HG02970 (cell line): ENCODE measurements at regions not wholly inside any gene's neighbourhood (a gene's known extent, or its start where the extent isn't known, plus 50 kb on each side); places are given as distances from the start of the nearest gene placed in this dataset.

Experiments
- ATAC-seq: cut with Tn5 transposase; IDR thresholded peaks from one replicate; pipeline ENCODE4 v1.9.1; 2021; ENCODE audit warnings: mild to moderate bottlenecking, moderate library complexity, moderate number of reproducible peaks; ENCODE audit not compliant: unreplicated experiment, low FRiP score

DNA sequence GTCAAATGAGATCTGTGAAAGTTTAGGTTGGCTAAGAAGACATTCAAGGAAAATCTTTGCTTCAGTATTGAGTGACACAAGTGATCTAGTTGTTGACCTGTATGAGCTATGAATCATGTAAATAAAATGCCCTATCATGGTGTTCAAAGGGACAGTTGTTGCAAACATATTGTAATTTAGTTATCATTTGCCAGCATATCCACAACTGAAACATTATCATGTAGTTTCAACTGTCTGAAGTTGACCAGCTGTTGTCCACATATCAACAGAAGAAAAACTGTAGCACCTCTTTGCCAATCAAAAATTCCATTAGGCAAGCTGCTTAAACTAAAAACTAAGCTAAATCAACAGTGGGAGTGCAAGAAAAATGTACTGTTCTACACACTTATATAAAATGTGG, 527.1 kb upstream of the NRXN1 start:
- no peak for ATAC-seq

DNA sequence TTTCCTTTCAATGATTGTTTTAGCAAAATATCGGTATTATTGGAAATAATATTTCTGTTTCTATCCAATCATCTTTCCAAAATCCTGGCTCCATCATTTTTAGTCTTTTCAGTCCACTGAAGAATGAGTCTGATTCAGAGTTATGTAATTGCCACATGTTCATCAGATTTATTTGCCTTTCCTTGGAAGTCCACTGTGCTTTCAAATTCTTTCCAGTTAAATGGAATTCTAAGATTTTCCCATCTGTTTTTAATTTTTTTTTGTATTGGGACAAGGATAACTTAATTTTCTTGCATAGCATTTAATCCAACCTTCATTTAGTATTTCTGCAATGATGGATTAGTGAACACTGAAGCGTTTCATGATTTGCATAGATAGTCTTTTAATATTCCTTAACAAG, 521.5 kb upstream of the NRXN1 start:
- ATAC-seq = no peak

DNA sequence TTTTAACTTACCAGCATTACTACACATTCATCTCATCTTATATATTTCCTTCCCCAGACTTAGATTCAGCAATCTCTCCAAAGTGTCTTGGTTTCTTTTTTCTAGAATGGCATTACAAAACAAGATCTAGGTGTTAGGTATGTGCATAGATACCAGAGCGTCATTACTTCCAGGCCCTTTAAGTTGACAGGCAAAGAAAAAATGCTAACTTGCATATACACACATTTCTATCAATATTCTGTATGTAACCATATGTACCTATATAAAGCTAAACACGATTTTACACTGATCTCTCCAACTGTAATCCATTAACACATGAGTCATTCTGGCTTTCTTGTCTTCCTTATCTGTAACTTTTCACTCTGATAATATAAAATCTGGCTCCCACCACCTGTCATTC, 503.8 kb upstream of the NRXN1 start:
- ATAC-seq = no peak

DNA sequence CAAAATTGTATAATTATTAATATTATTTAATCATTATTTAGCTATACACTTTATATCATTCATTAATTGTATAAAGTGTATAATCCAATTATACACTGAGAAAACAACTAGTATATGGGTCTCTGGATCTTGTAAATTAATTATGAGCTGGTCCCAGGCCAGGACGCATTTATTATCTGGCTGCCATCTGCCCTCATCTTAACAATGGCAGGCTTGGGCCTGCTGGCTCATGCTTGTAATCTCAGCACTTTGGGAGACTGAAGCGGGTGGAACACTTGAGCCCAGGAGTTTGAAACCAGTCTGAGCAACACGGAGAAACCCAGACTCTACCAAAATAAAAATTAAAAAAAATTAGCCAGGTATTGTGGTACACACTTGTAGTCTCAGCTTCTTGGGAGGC, 502.2 kb upstream of the NRXN1 start:
- no peak for ATAC-seq

DNA sequence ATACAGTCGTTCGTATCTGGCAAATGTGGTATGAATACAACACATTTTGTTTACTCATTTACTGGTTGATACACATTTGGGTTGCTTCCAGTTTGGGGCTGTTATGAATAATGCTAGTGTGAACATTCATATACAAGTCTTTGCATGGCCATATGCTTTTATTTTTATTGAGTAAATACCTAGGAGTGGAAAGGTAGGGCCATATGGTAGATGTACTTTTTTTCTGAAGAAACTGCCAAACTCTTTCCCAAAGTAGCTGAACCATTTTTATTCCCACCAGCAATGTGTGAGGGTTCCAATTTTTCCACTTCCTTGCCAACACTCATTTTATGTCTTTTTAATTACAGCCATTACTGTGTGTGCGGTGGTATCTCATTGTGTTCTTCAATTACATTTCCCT, 496.2 kb upstream of the NRXN1 start:
- ATAC-seq = no peak

DNA sequence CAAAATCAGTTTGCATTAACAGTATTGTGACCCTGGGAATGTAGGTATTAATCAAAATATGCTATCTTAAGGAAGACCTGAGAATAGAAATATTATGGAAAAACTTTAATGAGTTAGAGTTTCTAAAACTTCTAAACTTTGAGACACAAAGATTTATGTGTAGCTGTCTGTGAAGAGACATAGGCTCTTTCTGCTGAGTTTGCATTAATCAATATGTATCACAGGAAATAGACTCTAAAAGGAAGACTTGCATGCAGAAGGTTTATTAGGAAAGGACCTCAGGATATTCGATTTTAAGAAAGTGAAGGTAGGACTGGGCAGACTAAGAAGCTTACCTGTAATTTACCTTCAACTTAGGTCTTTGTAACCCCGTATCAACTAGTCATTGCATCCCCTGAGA, 494.8 kb upstream of the NRXN1 start:
- no peak for ATAC-seq

DNA sequence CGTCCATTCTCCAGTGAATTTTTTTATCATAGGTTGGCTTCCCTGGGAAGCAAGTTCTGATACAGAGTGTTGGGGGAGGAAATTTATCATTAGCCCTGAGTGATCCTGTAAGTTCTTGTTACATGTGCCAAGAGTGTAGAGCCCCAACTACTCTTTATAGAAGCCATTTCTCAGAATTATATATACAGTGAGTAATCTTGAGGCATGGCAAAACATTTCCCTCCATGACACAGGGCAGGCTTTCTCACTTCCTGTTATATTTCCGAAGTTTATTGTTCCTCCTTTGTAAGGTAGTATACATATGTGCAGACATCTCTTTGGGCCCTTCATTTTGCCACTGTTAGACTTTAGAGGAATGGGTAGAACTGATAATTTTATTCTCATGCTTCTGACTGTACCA, 484.7 kb upstream of the NRXN1 start:
- no peak for ATAC-seq

DNA sequence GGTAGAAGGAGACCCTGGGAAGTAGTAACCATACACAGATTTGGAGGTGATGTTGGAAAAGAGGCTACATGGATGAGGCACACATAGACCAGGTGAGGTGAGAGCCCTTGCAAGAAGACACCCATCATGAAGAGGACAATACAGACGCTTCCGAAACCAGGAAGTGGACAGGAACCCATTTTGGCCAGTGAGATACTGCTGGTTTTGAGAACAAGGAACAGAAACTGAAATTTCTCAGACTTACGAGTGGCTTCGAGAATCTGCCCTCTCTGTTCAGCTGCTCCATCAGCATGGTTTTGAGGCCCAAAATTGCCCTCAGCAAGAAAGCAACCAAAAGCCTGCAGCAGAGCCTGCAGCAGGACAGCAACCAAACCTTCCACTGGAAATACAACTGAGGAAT, 479.1 kb upstream of the NRXN1 start:
- no peak for ATAC-seq

DNA sequence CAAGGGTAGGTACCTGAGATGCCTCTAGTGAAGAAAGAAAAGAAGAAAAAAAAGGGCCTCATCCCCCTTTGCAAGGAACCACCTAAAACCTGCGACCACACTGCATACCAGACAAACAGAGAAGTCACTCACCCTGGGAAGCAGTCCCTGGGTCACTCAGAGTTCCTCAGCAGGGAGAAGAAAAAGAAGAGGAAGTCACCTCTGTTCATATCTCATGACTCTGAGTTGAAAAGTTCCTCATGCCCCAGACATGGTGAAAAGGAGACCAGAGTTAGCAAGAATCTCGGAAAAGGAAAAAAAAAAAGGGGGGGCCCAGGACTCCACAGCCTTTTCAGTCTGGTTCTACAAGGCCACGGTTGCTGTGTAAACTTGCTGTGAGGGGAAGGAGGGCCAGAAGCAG, 478.4 kb upstream of the NRXN1 start:
- ATAC-seq = no peak

DNA sequence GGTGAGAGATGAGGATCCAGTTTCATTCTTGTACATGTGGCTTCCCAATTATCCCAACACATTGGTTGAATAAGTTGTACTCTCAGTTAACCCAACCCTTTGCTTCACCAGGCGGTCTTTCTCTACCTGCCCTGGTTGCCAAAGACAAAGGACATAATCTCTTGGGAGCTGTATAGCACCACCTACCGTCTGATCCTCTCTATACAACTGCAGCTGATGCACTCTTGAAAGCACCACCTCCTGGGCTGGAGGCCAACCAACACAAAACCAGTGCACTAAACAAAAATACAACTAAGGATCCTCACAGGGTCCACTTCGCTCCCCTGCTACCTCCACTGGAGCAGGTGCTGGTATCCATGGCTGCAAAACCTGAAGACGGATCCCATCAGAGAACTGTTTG, 473.6 kb upstream of the NRXN1 start:
- ATAC-seq = no peak

DNA sequence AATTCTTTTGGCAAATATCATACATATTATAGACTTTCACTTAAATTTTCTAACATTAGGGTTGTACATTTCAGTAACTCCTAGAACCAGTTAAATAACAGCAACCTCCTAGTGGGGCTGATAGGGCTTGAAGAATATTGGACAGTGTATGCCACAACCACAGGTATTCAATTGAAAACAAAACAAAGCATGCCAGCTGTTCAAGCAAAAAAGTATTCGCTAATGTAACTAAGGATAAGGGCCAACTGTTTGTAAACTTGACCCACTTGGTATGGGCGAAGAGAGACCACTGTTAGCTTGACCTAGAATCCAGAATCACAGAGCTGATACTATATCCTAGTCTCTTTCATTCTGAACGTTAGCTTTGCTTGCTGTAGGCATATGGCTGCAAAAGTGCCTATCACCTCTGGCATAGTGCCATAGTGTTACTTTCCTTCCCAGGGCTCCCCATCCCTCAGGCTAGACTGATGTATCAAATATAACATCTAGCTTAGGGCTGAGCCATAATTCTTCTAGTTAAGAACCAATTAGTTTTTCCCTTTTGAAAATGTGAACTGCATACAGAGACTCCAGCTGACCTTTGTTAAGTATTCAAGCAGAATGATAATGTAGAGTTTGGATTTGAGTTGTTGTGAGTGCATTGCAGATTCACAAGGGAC, 458.8 kb upstream of the NRXN1 start:
- no peak for ATAC-seq

DNA sequence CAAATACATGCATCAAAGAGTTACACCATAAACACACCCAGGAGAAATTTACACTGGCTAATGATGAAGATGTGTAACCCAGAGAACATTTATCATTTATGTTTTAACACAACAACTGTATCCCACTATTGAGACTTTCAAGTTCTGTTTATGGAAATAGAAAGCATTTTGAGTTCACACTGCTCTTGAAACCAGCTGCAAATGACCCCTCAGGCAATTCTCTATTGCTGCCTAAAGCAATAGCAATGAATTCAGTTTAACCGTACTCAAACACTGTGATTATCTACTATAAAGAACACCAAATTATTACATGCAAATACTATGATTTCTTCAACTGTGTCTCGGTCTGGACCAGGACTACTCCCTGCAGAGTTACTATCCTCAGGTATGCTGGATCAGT, 452.7 kb upstream of the NRXN1 start:
- no peak for ATAC-seq

DNA sequence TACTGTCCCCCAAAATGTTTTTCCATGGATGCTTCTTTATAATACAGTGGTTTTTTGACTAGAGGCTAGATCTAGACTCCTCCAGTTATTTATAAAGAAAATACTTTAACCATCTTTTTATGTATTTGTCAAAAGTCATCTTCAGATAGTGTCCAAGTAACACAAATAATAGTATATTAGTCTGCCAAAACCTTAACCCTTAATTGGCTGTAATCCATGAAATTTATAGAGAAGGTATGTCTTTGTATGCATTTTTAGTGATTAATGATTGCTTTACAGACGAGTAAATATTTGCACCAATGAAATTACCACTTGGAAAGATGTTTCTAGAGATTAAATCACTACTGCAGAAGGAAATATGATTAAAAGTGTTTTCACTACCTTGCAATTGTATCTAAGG, 451.8 kb upstream of the NRXN1 start:
- no peak for ATAC-seq

DNA sequence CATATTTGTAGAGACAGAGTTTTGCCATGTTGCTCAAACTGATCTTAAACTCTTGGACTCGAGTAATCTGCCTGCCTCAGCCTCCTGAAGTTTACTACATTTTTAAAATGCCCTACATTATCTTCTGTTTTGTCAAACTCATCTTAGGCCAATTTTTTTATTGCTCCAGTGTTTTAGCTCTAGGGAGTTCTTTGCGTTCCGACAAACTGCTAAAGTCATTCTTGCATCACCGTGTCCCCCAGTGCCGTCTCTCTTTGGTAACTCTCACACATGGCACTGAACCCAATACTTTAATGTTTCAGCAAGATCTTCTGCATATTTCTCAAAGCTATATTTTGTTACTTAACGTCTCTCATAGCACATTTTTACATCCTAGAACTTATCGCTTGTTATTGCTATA, 440.9 kb upstream of the NRXN1 start:
- ATAC-seq = no peak

DNA sequence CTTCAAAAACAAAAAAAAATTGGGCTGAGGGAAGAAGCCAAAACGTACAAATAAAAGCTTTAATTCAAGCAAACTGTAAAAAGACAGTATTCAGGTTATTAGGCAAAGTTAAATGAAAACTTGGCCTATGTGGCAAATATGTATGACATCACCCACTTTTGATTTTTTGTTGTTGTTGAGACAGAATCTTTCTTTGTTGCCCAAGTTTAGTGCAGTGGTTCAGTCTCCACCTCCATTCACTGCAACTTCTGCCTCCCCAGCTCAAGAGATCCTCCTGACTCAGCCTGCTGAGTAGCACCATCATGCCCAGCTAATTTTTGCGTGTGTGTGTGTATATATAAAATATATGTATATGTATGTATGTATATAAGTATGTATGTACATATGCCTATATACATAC, 440.4 kb upstream of the NRXN1 start:
- ATAC-seq = no peak

DNA sequence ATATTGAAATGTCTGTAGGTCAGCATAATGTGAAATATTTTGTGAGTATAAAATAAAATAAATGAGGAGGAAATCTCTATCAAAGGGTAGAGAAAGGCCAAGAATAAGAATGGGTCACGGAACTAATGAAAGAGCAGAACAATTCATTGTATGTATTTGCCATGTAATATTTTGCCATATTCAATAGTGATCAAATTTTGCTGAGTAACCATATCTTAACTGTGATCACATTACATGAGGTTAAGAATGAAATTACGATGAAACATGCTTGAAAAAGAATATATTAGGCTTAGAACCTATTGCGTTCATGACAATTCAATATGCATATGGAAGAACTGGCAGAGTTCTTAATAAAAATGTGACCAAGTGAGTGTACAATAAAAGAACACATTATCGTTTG, 437.2 kb upstream of the NRXN1 start:
- no peak for ATAC-seq

DNA sequence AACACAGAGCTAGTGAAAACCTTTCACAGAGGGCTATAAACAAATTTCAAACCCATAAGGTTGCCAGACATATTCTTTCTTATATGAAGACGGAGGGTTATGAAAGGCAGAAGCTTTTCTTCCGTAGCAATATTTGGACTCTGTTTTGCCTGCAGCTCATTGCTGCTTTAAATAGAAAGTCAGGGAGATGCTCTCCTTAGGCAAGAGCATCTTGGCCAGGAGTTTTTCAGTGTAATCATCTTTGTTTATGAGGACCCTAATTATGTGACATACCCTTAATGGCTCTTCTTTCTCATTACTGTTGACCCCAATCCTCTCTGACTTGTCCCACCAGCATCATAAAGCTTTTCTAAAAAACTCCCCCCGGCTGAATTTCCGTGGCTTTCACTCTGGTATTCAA, 433.4 kb upstream of the NRXN1 start:
- ATAC-seq = no peak

DNA sequence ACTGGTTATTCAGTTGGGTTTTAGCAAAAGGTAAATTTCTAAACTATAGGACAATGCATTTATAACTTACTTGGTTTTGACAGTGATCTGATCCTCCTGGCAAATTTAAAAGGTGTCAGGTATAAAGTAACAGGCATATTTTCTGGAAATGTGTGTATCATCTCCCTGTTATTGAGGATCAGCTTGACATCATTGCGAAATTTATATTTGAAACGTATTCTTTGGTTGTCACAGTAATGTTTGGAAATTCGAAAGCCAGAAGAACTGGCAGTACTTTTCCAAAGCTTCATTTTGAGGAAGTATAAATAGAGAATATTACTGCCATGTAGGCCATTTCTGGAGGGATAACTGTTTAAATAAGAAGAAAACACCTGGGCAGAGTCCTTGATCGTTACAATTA, 422.2 kb upstream of the NRXN1 start:
- no peak for ATAC-seq

DNA sequence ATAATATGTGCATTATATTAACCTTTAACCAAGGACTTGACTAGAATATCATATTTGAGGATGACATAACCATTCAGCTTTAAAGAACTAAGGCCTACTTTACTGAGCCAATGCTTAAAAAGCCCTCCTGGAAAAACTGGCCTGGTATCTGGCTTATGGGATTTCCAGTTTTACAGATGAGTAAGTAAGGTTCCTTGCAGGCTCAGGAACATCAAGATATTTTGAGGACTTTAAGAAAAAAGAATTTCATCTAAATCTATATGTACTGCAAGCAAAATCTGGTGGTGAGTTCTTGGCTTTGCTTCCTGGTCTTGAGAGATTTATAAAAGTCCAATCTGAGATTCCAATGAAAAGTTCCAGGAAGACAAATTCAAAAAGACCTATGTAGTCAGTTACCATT, 417.0 kb upstream of the NRXN1 start:
- no peak for ATAC-seq

DNA sequence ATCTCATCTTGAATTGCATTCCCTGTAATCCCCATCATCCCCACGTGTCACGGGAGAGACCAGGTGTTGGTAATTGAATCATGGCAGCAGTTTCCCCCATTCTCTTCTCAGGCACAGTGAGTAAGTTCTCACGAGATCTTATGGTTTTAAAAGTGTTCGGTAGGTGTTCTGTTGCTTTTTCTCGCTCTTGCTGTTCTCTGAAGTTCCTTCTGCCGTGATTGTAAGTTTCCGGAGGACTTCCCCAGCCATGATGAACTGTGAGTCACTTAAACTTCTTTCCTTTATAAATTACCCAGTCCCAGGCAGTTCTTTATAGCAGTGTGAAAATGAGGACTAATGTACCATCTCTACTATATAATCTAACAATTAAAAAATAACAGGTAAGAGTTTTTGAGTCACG, 409.9 kb upstream of the NRXN1 start:
- ATAC-seq = no peak

DNA sequence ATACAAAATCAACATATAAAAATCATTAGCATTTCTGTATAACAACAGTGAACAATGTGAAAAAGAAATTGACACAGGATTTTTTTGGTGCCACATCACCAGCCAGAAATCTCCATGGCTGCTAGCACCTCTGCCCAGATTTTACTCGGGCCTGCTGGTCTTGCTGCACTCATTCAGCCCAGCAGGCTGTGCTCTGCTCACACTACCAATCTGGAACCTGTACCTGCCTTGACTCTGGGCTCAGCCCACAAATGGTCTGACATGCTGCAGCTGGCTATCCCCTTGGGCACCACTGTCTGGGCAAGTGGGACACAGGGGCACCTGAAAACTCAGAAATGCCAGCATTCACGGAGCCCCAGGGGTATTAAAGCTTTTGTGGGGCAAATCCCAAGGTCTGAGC, 392.5 kb upstream of the NRXN1 start:
- no peak for ATAC-seq

DNA sequence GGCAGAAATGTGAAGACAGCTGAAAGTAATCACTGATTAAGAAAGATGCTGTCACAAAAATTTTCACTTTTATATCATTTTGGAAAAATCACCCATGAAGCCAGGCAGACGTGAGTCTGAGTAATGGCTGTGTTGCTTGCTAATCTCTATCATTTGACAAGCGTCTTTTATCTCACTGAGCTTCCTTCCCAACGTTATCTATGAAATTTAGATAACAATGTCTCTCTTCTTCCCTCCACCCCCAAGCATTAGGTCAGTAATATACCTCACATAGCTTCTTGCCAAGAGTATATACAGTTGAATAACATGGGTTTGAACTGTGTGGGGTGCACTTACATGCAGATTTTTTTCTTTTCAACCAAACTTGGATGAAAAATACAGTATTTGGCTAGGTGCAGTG, 388.6 kb upstream of the NRXN1 start:
- ATAC-seq = no peak

DNA sequence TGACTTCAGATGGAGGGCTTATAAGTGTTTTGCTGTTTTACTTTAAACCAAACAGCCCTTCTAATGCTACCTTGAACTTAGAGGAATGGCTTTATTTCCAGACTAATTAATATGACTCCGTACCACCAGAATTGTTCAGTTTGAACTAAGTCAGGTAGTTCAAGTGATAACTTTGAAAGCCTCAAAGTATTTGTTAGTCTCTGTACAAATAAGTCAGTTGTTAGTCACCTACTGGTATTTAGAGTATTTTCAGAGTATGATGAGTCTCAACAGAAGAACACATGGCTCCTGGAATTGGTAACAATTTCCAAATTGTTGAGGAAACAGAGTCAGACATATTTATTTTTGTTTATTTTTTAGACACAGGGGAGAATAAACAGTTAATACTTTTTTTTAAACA, 381.8 kb upstream of the NRXN1 start:
- ATAC-seq = no peak
